GM12891 (cell line): ENCODE measurements at regions not wholly inside any gene's neighbourhood (a gene's known extent, or its start where the extent isn't known, plus 50 kb on each side); places are given as distances from the start of the nearest gene placed in this dataset.

Experiments
- DNase-seq: peaks from one replicate; pipeline ENCODE4 v3.0.0; 2011; ENCODE audit warnings: low spot score; ENCODE audit not compliant: insufficient read length
- FAIRE-seq: peaks from 2 replicates; lab custom pipeline; 2011; peaks lifted over from hg19 to GRCh38; lab: Jason Lieb, UNC
- PAX5 ChIP-seq: IDR thresholded peaks from 2 replicates; pipeline ENCODE4 v1.6.1; 2011; ENCODE audit warnings: low read length, moderate library complexity, mild to moderate bottlenecking; ENCODE audit not compliant: insufficient read depth, severe bottlenecking
- POLR2A ChIP-seq: IDR thresholded peaks from 2 replicates; pipeline ENCODE4 v1.6.1; 2011; ENCODE audit warnings: low read depth, low read length, control low read depth
- POLR2AphosphoS5 ChIP-seq: IDR thresholded peaks from 2 replicates; pipeline ENCODE4 v1.6.1; 2011; ENCODE audit warnings: low read depth, low read length, control low read depth
- POU2F2 ChIP-seq: IDR thresholded peaks from 2 replicates; pipeline ENCODE4 v1.6.1; 2011; ENCODE audit warnings: low read depth, mild to moderate bottlenecking, control low read depth, low read length, moderate library complexity
- SPI1 ChIP-seq: IDR thresholded peaks from 2 replicates; pipeline ENCODE4 v1.6.1; 2011; ENCODE audit warnings: low read depth, low read length, control low read depth
- TAF1 ChIP-seq: IDR thresholded peaks from 2 replicates; pipeline ENCODE4 v1.6.1; 2011; ENCODE audit warnings: low read depth, low read length, control low read depth

DNA sequence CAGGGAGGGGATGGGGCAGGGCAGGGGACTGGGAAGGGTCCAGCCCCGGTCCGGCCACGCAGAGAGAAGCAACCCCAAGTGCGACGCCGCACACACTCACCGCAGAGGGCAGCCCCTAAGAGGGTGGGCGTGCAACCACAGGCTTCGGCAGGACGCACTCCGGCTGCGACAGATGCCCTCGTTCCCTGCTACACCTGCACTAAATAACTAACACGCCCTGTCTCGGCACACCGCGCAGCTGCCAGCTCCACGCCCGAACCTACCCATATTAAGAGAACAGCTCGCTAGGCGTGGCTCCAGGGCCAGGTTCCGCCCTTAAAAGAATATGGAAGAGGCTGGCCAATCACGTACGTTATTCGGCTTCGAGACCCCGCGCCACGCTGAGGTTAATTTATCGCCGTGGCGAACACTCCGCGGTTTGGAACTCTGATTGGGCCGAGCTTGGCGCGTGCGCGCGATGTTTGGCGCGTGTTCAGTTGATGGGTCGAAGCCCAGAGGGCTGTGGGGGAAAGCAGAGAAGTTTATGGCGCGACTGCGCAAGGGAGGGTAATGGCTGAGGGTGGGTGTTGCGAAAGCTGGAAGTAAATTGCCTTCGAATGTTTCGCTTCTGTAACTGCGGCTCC is 91.1 kb downstream of the OR13A1 start:
- no peak for DNase-seq
- TF ChIP-seq SPI1 (no peak), POLR2A (no peak), TAF1 (no peak), PAX5 (no peak), POLR2AphosphoS5 (no peak), POU2F2 (no peak)
- no peak for FAIRE-seq

DNA sequence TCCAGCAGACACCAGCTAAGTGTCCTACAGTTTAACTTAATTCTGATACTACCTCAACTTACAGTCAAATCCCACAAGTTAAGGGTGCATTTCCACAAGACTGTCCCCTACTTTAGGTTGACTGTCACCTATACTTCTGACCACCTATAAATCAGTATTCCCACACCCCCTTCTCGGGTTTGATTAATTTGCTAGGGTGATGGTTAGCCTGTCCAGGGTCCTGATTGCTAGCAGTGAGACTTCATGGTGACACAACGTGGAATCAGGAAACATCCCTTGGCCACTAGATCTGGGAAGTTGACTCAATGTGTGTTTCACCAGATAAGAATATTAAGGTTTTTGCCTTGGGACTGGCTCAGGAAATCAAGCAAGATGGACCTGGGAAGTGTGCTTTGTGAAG is 88.4 kb downstream of the OR13A1 start:
- TF ChIP-seq POU2F2 (no peak), POLR2AphosphoS5 (no peak), PAX5 (no peak), POLR2A (no peak), SPI1 (no peak), TAF1 (no peak)
- DNase-seq (no peak), FAIRE-seq (no peak)

DNA sequence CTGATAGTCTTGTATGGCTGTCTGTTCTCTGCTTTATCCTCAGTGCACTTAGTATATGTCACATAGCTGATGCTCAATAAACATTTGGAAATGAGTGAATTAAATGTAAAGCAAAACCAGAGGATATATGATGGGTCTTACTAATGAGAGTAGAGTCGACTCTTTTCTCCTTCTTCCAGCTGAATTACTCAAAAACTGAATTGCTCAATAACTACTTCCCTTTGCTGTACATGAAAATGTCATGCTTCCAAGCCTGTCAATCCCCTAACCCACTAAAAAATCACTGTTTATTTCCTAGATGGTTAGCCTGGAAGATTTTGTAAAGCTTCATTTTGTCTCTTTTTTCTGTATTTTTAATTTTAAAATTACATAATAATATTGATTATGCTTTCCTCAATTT is 88.0 kb downstream of the OR13A1 start:
- TF ChIP-seq SPI1 (no peak), TAF1 (no peak), POLR2AphosphoS5 (no peak), POLR2A (no peak)
- FAIRE-seq (no peak), DNase-seq (no peak)

DNA sequence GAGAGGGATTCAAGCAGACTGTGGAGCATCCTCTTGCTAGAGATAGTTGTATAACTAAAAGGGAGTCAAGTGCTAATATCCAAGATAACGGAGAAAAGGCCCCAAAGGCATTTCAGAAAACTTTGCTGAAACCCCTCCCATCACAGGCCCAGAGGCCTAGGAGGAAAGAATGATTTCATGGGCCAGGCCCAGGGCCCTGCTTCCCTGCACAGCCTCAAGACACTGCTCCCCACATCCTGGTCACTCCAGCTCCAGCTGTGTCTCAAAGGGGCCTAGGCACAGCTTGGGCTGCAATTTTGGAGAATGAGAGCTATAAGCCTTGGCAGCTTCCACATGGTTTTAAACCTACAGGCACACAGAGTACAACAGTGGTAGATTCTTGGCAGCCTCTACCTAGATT is 85.6 kb downstream of the OR13A1 start:
- FAIRE-seq (no peak), DNase-seq (no peak)
- TF ChIP-seq PAX5 (no peak), TAF1 (no peak)

DNA sequence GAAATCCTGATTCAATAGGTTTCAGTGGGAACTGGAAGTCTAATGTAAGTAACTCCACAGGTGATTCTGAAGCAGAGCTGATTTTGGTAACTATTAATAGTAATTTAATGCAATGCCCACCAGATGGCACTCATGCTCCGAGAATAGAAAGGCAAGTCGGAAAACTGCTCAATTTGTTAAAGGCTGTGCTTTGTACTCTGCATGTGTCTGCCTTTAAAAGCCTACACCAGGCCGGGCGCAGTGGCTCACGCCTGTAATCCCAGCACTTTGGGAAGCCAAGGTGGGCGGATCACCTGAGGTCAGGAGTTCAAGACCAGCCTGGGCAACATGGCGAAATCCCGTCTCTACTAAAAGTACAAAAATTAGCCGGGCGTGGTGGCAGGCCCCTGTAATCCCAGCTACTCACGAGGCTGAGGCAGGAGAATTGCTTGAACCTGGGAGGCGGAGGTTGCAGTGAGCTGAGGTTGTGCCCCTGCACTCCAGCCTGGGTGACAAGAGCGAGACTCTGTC is 80.1 kb downstream of the OR13A1 start:
- FAIRE-seq (peak; percentile 38), DNase-seq (peak; percentile 21)

DNA sequence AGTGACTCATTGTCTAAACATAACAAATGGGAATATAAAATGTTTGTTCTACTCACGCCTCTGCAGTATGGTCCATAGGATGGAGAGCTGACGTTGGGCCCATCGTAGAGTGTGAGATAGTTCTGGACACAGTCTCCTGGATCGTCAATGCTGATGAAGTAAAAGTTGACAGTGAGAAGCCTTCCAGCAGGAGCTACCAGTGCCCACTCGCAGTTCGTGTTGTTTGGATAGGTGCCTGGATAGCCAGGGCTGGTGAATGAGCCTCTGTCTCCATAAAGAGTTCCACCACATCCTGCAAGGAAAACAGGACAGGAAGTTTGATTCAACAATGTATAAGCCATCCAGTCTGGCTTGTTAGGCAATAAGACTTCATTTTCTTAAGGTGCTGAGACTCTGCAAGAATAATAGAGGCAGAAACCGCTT is 79.6 kb downstream of the OR13A1 start:
- TF ChIP-seq POLR2A, result no peak
- TF ChIP-seq POLR2AphosphoS5, result no peak
- no peak for TF ChIP-seq POU2F2
- TF ChIP-seq PAX5, result no peak
- no peak for TF ChIP-seq SPI1
- no peak for TF ChIP-seq TAF1
- no peak for DNase-seq
- no peak for FAIRE-seq

DNA sequence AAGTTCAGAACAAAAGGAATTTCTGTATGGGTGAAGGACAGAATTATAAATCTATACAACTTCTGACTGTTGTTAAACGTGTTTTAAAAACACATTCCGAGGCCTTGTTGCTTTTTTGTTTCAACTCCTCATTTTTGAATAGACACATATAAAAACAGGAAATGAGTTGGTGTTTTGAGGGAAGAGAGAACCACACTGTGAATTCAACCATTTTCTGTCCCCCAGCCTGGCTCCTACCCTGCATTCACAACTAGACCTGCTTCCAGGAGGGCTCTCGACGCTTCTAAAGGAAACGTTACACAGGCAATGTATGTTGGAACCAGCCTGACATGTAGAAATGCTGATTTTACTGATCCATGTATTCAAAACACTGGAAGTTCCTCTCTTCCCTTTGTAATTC is 76.5 kb downstream of the OR13A1 start:
- FAIRE-seq, result no peak
- TF ChIP-seq PAX5 (no peak), TAF1 (no peak), POU2F2 (no peak), SPI1 (no peak)
- no peak for DNase-seq

DNA sequence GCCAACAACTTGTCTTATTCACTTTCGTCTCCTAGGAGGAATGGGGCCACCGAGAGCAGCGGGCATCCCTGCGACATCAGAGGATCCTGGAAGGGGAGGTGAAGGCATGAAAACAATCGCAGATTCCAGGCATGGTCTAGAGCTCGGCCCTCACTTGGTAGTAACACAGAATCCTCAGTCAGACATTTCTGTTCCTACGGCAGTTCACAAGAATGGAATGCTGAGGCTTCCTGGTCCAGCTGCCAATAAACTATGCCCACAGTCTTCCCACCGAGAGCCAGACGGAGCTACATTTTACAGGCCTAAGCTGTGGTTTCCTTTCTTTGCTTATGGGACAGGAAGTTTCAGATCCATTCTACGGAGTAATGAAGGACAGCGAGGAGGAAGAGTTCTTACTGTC is 75.8 kb downstream of the OR13A1 start:
- no peak for DNase-seq
- TF ChIP-seq POU2F2 (no peak), POLR2AphosphoS5 (no peak), POLR2A (no peak), PAX5 (no peak), SPI1 (no peak), TAF1 (no peak)
- no peak for FAIRE-seq

DNA sequence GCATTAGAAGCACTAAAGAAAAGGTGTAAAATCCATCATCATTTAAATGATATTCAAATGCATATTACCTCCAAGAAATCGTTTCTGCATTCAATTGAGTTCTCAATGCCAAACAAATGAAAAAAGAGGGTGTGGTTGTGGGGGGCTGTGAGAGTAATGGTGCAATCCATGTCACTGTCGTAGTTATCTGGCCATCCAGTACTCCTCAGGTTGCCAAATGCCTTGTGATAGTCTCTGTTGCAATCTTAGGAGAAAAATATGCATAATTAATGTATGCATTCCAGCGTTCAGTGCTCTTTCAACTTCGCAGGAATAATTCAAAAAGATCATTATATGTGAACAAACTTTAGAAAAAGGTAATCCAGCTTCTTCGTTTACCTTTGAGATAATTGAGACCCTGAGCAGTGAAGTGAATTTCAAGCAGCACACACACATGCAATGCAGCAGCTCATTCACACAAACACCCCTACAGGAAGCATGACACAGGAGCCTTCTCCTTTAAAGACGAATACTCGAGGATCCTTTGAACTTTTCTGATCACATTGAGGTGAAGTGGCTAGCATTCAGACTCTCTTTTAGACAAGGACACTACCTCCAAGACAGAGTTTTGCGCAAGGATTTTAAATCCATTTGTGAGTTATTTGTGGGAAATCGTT is 73.4 kb downstream of the OR13A1 start:
- FAIRE-seq (peak; percentile 61), DNase-seq (no peak)
- TF ChIP-seq POLR2A, result no peak
- no peak for TF ChIP-seq SPI1

DNA sequence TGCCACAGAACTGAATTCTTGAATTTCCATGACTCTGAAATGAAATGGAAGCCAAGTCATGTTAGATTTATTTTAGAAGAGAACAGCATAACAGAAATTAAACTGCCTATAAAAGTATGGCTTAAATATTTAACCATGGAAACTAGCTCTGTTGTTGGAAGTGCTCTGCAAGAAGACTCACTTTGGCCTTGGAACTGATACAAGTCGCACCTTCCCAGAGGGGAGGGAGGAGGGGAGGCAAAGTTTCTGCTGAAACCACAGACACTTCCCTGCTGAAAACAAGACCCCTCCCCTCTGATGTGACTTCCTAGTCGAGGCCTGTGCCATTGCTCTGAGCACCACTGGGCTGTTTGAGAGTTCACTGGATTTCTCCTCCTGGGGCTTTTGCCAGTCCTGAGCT is 72.1 kb downstream of the OR13A1 start:
- DNase-seq, result no peak
- TF ChIP-seq POLR2A (no peak), POU2F2 (no peak), POLR2AphosphoS5 (no peak), SPI1 (no peak), PAX5 (no peak), TAF1 (no peak)
- FAIRE-seq, result no peak

DNA sequence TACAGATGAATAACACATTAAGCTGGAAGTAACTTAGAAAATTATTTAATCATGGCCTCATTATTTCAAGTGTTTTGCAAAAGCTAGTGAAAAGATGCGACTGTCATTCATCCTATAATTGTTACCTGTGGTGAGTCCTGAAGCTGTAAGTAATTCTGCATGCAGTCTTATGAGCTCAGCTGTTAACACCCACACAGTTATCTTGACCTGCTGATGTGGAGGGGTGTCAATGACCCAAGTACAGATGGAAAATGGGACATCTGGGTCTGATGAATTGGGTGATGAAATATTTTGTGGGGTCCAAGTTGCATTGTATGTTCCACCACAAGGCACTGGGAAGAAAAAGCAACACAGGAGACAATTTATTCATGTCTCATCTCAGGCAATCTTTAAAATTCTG is 68.9 kb downstream of the OR13A1 start:
- peak; percentile 57 for FAIRE-seq

More for the DNA sequence above, 68.9 kb downstream of the OR13A1 start:
- no peak for DNase-seq
- TF ChIP-seq TAF1 (no peak), SPI1 (no peak), POU2F2 (no peak), POLR2AphosphoS5 (no peak), PAX5 (no peak), POLR2A (no peak)
